Stimulated activated CD4-positive, alpha-beta T cell treated with anti-CD3 and anti-CD28 coated beads, Interleukin-4, amount 100 ng/mL, for 4 hours (primary cell): ENCODE measurements at regions not wholly inside any gene's neighbourhood (a gene's known extent, or its start where the extent isn't known, plus 50 kb on each side); places are given as distances from the start of the nearest gene placed in this dataset.

ENCODE experiments used
- DNase-seq, 2 experiments: peaks; one replicate each; pipeline ENCODE4 v3.0.0-alpha.2; 2020

DNA sequence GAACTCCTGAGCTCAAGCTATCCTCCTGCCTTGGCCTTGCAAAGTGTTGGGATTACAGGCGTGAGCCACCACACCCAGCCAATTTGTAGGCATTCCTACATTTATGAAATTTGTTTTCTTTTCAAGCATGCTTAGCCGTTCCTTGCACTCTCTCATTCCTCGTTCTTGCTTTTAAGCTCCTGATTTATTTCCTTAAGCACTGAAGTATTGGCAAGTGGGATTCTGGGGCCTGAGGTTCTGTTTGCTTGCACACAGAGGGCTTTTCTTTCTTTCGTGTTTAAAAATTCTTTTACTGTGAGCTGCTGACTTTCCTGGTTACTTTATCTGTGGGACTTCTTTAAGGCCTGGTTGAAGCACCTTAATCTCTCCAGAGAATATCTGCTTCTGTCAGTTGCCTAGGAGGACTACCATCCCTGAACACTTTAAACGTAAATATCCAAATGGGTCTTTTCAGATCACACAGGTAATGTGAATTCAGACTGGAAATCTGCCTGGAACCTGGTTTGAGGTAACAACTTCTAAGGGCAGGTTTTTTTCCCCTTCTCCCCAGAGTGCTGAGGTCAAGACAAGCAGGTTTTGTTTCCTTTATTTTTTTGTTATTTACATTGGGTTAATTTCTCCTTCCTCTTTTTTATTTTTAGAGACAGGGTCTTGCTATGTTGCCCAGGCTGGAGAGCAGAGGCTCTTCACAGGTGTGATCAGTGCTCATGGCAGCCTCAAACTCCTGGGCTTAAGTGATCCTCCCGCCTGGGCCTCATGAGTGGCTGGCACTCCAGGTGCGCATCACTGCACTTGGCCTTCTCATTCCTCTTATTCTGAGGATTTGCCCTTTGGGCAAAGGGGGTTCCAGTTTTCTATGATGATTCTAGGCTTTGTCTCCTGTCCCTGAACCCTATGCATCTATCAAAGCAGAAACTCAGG, 102.9 kb downstream of the PFKFB3 start:
- DNase-seq: no peak

DNA sequence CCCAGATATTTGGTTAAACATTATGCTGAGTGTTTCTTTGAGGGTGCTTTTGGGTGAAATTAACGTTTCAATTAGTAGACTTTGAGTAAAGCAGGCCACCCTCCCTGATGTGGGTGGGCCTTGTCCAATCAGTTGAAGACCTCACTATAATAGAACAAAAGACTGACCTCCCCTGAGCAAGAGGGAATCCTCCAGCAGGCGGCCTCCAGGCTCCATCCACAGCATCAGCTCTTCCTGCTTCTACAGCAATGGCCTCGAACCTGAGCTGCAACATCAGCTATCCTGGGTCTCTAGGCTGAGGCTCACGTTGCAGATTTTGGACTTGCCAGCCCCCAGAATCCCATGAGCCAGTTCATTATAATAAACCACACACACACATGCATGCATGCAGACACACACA, 104.2 kb downstream of the PFKFB3 start:
- DNase-seq: no peak

DNA sequence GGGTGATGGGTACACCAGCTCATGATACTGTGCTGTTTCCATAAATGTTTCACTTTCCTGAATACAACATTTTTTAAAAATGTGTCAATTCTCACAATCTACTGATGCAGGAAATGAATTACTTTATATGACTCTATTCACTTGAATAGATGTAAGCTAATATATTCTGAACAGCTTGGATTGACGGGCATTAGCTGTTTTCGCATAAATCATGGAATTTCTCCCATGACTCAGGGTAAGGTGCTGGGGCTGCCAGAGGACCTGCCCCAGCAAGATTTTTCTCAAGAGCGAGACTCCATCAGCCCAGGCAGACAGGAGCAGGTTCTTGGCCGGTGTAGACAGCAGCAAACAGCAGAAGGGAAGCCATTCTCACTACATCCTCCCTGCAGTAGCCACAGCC, 107.1 kb downstream of the PFKFB3 start:
- no peak for DNase-seq

DNA sequence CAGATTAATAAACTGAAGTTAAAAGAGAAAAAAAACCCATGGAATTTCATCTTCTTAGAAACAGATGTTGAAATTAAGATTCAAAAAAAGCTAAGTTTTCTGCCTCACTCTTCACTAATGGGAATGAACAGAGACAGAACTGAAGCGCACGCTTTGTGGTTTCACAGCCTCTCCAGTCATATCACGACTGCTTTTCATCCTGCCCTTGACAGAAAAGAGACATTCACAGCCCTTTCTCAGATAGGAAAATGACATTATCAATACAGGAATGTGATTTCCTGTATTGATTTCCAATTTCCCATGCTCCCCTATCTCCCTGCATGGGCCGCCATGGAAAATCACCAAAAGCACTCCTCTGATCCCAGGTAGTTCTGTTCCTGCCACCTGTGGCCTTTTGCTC, 108.2 kb downstream of the PFKFB3 start:
- DNase-seq: no peak

DNA sequence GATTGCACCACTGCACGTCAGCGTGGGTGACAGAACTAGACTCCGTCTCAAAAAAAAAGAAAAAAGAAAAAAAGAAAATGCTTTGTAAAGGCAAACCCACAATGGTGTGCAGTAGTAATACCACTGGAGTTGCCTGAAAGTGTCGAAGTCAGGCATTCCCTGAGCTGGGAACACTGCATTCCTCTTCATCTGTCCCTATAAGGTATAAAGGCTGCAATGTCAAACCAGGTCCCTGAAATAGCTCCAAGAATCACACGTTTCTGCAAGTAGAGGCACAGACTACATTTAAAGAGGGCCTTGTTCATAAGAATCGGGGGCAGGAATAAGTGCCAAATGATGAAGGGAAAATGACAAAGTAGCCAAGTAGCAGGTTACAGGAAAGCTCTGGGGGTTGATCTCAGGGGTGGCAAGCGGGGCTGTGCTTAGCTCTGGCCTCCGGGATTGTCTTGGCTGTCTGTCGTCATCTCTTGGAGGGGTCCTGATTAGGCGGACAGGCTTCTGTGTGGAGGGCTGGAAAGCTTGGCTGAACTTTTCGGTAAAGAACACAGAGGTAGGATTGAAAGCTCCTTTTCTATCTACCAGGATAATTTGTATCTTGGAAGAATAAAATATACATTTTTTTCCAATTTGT, 109.1 kb downstream of the PFKFB3 start:
- no peak for DNase-seq

DNA sequence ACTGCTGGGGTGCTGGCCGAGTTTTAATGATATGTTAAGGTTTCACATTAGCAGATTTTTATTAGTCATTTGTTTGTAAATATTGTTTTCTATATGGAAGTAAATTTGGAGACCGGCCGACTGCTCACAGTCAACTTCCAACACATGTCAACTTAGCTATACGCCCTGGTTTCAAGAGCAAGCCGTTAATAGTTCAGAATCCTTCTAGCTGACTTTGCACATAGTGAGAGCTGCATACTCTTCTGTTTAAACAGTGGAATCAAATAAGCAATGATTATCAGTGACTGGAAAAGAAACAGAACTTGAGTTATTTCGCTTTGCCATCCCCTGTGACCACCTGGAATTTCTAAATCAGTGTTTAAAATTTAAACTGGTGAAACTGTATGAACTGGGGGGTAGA, 109.9 kb downstream of the PFKFB3 start:
- no peak for DNase-seq

DNA sequence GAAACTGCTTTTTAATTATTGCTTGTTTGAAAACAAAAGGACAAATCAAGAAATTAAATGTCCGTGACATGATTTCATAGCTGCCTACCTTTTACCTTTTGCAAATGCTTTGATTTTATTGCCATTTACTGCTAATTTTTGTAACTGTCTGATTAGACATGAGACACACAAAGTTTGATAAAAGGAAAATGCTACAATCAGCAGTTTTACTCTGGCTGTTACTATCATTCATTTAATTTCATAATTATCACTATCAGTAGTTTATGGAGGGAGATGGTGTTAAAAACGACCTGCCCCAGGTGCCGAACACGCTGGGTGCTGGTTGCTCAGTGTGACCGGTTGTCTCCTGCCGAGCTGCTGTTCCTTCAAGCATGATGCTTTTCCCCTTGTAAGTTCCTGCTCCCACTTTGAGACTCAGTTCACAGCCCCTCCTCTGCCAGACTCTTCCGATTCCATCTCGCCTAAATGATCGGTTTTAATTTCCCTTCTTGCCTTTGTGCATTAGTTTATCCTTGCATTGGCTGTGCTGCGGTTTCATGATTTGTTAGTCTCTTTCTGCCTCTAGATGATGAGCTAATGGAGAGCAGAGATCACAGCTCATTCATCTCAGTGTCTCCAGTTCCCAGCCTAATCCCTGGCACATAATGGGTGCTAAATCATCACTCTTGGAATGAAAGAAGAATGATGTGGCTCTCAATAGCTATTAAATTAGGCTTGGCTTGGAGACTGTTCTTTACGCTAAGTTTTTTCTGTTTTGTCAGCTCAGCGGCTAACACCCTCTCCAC, 110.6 kb downstream of the PFKFB3 start:
- no peak for DNase-seq

DNA sequence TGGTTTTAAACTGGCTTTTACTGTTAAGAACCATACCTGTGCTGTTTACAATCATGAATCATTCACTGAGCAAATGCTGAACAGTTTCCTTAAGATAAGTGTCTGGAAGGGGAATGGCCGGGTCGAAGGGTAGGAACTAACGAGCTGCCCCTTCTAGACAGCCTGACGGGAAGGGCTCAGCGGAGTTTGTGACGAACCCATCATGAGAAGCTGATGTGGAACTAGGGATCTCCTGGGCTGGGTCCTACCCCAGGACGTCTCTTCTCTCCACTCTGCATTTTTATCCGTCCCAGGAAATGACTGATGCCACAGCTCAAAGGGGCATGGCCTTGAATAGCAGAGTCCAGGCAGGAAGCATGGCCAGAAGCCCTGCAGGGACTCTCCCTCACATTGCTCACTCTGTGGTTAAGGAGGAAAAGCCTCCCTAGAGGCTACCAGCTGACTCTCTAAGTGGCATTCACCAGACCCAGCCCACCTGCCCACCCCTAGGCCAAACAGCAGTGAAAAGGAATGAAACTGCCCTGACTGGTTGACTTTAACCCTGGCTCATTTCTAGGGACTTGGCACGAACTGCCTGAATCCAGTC, 112.0 kb downstream of the PFKFB3 start:
- DNase-seq: no peak

DNA sequence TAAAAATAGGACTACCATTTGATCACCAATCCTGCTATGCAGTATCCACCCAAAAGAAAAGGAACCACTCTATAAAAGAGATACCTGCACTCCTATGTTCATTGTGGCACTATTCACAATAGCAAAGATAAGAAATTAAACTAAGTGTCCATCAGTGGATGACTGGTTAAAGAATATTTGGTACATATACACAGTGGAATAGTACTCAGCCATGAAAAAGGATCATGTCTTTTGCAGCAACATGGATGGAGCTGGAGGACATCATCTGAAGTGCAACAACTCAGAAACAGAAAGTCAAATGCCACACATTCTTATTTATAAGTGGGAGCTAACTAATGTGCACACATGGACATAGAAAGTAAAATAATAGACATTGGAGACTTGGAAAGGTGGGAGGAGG, 116.4 kb downstream of the PFKFB3 start:
- no peak for DNase-seq

DNA sequence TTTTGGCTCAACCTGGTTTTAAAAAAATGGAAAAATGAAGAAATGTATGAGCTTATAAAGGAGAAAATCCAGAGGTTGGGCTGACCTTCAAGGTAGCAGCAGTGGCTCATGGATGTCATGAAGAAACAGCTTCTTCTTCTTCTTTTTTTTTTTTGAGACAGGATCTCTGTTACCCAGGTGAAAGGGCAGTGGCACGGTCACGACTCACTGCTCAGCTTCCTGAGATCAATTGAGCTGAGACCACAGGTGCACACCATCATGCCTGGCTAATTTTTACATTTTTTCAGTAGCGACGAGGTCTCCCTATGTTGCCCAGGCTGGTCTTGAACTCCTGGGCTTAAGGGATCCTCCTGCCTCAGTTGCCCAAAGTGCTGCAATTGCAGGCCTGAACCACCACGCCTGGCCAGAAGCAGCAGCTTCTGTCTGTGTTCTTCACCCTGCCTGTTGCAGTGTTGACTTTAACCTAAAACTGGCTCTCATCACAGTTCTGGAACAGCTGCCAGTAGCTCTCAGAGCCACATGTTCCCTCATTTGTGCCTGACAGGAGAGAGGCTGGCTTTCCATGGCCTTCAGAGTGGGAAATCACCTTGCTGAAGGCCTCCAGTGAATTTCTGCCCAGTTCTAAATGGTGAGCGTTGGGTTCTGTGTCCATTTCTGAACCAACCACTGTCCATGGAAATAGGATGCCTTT, 117.7 kb downstream of the PFKFB3 start:
- DNase-seq: no peak

DNA sequence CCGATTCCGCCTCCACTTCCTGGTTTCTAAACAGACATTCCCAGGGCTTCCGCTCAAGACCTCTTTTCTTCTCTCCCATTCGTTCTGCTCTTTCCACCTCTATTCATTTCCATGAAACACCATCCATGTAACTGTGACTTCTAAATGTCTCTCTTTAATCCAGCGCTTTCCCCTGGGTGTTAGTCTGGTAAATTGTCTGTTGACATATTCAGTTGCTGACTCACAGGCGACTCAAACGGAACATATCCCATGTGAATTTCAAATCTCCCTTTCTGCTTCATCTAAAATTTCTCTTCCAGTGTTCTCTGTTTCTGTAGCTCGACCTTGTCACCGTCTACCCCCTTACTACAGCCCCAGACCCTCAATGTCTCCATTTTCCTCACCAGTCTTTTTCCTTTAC, 119.1 kb downstream of the PFKFB3 start:
- no peak for DNase-seq

DNA sequence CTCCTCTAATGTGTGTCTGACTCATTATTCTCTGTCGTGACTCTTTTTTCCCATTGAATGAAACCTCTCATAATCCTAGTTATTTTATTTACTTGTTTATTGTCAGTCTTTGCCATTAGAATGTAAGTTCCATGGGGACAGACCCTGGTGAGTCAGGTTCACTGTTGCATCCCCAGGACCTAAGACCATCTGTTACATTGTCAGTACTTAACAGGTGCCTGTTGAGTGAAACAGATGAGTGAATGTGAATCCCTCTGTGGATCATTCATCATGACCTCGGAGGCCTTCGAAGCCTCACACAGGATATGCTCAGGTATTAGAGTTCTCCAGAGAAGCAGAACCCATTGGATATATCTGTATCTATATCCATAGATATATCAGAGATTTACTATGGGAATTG, 120.1 kb downstream of the PFKFB3 start:
- no peak for DNase-seq

DNA sequence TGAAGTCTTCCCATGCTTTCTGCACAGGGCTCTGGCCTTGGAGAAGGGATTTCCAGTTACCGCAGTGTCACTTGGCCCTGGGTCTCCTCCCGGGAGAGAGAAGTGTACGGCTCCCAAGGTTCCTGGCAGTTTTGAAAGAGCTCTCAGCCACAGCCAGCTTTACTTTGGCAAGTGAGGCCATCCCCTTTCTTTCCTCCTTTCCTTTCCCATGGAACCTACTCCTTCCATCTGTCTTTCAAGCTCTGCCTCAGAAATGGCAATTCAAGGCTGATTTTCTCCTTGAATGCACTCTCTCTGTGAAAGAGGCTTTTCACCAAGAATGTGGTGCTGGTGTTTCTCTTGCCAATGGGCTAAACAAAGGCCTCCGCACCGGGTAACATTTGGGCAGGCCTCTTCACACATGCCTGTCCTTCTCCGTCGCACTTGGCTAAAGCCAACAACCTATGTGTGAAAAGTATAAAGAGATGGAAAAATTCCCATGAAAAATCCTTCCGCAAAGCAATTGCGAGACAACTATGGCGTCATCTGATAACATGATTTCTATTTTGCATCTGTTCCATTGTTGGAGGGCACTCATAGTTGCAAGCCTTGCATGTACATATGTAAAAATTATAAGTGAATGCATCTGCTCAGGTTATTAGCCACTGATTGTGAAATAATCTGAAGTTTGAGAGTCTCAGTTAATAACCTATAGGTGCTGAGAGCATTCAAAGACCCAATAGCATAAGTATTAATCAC, 125.4 kb downstream of the PFKFB3 start:
- no peak for DNase-seq

DNA sequence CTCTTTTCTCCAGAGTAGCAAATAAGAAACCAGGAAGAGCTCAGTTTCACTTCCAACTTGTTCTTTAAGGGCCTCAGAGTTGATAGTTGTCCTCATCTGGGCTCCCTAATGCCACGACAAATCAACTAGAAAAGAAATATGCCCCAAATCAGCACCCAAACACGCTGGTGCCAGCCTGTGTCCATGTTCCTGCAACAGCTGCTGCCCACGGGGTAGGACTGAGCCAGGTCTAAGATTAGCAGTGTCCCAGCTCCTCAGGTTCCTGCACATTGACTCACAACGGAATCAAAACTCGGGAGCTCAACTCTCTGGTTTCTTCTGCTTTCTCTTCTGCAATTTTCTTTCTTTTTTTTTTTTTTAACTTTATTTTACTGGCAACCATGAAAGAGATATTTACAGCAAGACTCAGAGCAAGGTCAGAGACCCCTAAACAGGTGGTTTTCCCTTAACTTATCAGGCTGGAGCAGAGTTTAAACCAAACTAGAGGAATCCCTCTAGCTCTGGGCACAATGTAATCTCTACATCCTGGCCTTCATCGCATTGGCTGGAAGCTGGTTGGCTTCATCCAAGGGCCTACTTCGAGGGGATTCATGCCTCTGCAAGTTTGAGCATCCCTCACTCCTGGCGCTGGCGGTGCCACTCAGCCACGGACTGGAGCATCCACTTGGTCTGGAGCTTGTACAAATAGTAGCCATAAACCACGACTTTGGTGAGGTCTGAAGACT, 126.1 kb downstream of the PFKFB3 start:
- no peak for DNase-seq

DNA sequence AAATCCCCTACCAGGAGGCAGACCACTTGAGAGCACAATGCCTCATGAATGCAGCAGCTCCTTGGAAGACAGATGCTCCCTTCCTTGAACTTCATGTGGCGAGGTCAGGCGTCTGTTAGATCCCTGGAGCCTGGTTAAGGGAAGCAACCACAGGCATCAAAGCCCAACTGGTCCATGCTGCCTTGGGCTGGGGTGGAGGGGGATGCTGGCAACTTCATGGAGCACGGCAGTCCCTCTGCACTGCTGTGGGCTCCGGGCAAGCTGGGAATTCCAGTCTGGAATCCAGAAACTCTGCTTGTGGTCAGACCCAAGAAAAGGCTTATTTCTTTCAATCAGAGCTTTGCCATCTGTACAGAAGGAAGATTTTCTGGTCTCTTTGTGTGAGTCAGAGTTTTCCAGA, 130.4 kb downstream of the PFKFB3 start:
- no peak for DNase-seq

DNA sequence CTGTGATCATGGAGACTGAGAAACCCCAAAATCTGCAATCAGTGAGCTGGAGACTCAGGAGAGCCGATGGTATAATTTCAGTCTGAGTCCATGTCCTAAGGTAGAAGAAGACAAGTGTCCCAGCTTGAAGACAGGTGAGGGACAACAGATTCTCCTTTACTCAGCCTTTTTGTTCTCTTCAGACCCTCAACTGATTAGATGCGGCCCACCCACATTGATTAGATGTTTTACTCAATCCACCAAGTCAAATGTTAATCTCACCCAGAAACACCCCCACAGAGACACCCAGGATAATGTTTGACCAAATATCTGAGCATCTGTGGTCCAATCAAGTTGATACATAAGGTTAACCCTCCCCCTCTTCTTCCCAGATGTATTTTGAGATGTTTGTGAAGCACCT, 131.2 kb downstream of the PFKFB3 start:
- DNase-seq: no peak

DNA sequence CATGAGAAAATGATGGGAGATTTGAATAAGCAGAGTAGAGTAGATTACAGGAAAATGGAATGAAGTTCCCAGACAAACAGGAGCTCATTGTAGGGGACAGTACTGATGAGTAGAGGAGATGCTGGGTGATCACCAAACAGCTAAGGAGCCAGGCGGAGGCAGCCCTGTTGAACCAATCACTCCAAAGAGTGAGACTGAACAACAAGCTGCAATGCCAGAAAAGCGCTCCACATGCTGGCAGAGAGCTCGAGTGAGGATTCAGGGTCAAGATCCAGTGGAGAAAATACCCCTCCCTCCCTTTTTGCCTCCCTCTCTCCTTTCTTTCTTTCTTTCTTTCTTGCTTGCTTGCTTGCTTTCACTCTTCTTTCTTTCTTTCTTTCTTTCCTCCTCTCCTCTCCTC, 133.3 kb downstream of the PFKFB3 start:
- DNase-seq: no peak

DNA sequence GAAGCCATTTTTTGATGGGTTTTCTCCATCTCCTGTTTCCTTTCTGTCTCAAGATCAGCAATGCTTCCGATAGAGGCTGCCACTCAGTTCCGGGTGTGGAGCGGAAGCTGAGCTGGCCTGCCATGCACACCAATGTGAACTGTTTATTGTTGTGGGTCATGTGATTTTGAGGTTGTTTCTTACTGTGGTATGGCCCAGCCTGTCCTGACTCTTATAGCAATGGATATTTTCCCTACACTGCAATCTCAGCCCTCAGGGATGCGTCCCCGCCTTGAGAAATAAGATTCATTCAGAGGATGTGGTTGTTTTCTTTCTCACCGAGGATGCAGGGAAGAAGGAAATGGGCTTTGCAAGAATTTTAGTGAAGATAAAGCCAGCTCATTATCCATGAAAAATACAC, 134.7 kb downstream of the PFKFB3 start:
- no peak for DNase-seq

DNA sequence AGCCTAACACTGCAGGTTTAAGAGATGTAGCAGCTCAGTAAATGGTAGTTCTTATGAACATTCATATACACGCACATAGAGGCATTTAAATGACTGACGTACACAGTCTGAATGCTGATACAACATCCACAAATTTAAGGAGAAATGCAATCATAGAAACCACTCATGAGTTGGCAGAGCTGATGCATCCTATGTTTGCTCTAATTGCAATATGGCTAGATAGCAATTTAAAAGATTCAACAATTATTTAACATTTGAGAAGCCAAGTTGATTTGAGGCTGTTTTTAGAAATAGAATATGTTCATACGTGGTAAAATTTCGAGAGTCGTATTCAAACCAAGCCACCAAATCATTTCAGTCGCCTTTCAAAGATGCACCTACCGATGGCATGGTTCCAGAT, 135.6 kb downstream of the PFKFB3 start:
- no peak for DNase-seq

DNA sequence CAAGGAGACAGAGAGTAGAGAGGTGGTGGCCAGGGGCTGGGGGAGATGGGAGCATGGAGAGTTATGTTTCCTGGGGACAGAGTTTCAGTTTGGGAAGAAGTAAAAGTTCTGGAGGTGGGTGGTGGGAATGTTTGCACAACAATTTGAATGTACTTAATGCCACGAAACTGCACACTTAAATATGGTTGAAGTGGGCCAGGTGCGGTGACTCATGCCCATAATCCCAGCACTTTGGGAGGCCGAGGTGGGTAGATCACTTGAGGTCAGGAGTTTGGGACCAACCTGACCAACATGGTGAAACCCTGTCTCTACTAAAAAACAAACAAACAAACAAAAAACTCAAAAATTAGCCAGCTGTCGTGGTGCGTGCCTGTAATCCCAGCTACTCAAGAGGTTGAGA, 137.2 kb downstream of the PFKFB3 start:
- no peak for DNase-seq

DNA sequence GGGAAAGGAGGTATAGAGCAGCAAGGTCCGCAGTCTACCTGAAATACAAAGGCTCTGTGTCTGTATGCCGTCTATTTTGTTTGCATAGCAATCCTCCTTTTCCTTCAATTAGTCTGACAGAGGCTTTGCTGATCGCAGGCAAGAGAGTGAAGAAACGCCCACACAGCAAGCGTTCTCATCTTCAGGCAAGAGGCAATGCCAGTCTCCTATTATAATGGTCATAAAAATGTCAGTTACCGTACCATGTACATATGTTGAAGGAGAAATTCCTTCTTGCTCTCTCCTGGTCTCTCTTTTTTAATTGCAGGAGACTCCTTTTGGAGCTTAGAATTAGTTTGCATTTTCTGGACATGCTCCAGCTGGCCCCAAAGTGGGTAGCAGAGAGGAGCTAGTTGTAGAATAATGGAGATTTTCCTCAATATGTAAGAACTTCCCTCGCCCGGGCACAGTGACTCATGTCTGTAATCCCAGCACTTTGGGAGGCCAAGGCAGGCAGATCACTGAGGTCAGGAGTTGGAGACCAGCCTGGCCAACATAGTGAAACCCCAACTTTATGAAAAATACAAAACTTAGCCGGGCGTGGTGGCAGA, 139.5 kb downstream of the PFKFB3 start:
- DNase-seq: no peak
